ENCODE measurements at regions not wholly inside any gene's neighbourhood (a gene's known extent, or its start where the extent isn't known, plus 50 kb on each side); places are given as distances from the start of the nearest gene placed in this dataset.

DNA sequence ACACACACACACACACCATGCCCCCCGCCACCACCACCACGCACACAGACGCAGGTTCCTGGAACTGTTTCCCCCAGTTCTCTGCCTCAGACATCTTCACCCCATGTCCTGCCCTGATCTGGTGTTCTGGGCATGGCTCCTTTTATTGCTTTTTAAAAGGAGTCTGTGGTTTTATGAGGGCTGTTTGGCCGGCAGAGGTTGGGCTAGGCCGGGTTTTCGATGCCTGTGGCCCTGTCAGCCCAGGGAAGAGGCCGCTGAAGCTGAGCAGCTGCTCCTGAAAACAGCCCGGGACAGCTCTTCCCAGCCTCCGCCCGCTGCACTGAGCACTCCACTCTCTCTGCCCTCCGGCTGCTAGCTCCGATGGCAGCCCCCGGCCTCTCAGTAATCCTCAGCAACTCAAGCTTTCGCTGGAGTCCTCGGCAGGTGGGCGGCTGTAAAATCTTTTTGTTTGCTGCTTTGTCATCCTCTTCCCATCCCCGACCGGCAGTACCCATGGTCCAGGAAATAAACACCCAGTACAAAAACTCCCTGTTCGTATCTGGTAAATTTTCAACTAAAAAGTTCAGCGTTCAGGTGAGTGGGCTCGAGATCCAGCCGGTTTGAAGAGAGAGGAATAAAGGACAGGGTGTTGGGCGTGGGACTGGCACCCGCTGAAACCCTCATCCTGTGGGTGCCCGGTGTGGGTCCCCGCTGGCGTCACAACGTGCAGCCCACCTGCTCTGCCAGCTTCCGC, 103.0 kb upstream of the ERCC6L2 start (continued):
- TF ChIP-seq, protein P1, sequence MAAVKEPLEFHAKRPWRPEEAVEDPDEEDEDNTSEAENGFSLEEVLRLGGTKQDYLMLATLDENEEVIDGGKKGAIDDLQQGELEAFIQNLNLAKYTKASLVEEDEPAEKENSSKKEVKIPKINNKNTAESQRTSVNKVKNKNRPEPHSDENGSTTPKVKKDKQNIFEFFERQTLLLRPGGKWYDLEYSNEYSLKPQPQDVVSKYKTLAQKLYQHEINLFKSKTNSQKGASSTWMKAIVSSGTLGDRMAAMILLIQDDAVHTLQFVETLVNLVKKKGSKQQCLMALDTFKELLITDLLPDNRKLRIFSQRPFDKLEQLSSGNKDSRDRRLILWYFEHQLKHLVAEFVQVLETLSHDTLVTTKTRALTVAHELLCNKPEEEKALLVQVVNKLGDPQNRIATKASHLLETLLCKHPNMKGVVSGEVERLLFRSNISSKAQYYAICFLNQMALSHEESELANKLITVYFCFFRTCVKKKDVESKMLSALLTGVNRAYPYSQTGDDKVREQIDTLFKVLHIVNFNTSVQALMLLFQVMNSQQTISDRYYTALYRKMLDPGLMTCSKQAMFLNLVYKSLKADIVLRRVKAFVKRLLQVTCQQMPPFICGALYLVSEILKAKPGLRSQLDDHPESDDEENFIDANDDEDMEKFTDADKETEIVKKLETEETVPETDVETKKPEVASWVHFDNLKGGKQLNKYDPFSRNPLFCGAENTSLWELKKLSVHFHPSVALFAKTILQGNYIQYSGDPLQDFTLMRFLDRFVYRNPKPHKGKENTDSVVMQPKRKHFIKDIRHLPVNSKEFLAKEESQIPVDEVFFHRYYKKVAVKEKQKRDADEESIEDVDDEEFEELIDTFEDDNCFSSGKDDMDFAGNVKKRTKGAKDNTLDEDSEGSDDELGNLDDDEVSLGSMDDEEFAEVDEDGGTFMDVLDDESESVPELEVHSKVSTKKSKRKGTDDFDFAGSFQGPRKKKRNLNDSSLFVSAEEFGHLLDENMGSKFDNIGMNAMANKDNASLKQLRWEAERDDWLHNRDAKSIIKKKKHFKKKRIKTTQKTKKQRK (IDR thresholded peaks at IDR 0.05; ENCODE audit: low read depth, low read length): no peak
- TF ChIP-seq, protein P2, sequence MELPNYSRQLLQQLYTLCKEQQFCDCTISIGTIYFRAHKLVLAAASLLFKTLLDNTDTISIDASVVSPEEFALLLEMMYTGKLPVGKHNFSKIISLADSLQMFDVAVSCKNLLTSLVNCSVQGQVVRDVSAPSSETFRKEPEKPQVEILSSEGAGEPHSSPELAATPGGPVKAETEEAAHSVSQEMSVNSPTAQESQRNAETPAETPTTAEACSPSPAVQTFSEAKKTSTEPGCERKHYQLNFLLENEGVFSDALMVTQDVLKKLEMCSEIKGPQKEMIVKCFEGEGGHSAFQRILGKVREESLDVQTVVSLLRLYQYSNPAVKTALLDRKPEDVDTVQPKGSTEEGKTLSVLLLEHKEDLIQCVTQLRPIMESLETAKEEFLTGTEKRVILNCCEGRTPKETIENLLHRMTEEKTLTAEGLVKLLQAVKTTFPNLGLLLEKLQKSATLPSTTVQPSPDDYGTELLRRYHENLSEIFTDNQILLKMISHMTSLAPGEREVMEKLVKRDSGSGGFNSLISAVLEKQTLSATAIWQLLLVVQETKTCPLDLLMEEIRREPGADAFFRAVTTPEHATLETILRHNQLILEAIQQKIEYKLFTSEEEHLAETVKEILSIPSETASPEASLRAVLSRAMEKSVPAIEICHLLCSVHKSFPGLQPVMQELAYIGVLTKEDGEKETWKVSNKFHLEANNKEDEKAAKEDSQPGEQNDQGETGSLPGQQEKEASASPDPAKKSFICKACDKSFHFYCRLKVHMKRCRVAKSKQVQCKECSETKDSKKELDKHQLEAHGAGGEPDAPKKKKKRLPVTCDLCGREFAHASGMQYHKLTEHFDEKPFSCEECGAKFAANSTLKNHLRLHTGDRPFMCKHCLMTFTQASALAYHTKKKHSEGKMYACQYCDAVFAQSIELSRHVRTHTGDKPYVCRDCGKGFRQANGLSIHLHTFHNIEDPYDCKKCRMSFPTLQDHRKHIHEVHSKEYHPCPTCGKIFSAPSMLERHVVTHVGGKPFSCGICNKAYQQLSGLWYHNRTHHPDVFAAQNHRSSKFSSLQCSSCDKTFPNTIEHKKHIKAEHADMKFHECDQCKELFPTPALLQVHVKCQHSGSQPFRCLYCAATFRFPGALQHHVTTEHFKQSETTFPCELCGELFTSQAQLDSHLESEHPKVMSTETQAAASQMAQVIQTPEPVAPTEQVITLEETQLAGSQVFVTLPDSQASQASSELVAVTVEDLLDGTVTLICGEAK (IDR thresholded peaks at IDR 0.05; ENCODE audit: borderline replicate concordance): no peak
- TF ChIP-seq ESRRA (IDR thresholded peaks at IDR 0.05; ENCODE audit: low read length) (no peak), TBL1XR1 (IDR thresholded peaks at IDR 0.05; ENCODE audit: low read depth, low read length) (no peak), FOXM1 (IDR thresholded peaks at IDR 0.05; ENCODE audit: low read depth, low read length) (no peak)
- TF ChIP-seq, protein P3, sequence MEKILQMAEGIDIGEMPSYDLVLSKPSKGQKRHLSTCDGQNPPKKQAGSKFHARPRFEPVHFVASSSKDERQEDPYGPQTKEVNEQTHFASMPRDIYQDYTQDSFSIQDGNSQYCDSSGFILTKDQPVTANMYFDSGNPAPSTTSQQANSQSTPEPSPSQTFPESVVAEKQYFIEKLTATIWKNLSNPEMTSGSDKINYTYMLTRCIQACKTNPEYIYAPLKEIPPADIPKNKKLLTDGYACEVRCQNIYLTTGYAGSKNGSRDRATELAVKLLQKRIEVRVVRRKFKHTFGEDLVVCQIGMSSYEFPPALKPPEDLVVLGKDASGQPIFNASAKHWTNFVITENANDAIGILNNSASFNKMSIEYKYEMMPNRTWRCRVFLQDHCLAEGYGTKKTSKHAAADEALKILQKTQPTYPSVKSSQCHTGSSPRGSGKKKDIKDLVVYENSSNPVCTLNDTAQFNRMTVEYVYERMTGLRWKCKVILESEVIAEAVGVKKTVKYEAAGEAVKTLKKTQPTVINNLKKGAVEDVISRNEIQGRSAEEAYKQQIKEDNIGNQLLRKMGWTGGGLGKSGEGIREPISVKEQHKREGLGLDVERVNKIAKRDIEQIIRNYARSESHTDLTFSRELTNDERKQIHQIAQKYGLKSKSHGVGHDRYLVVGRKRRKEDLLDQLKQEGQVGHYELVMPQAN (conservative IDR thresholded peaks at IDR 0.05): no peak
